IMR-90 (cell line): ENCODE measurements at regions not wholly inside any gene's neighbourhood (a gene's known extent, or its start where the extent isn't known, plus 50 kb on each side); places are given as distances from the start of the nearest gene placed in this dataset.

ENCODE experiments used
- ATAC-seq: fragments of 200-7000 bp; cut with Tn5 transposase; 2 replicates; pipeline ENCODE4 v1.9.1; 2020; ENCODE audit warnings: low read depth, mild to moderate bottlenecking, moderate library complexity
- BruUV-seq: library from RNA; stranded (reverse); fragments of 400-500 nt; replicated peaks from 2 replicates; lab custom pipeline; 2021; lab: Mats Ljungman, UMichigan
- CTCF ChIA-PET: fragments of 300-600 bp; formaldehyde crosslinking; extraction: SDS; loops from one replicate; lab custom pipeline; 2021; ENCODE audit warnings: antibody characterized with exemption; lab: Yijun Ruan, JAX
- POLR2A ChIA-PET: fragments of 300-600 bp; sonication (Branson Sonifier 250); formaldehyde crosslinking; loops from one replicate; lab custom pipeline; 2022; ENCODE audit warnings: antibody characterized with exemption; ENCODE audit not compliant: unreplicated experiment; lab: Charles Lee
- DNase-seq: peaks from one replicate; pipeline ENCODE4 v3.0.0; 2013
- H2AFZ ChIP-seq: replicated peaks from 2 replicates; pipeline ENCODE3; 2013; ENCODE audit warnings: low read length, mild to moderate bottlenecking; ENCODE audit not compliant: poor library complexity
- H2AK5ac ChIP-seq: 2 replicates; pipeline ENCODE4 v1.6.1; 2013; ENCODE audit warnings: low read depth, low read length, inconsistent platforms
- H2AK9ac ChIP-seq: replicated peaks from 2 replicates; pipeline ENCODE3; 2013; ENCODE audit warnings: mild to moderate bottlenecking, low read depth, low read length, moderate library complexity; ENCODE audit not compliant: poor library complexity
- H2BK120ac ChIP-seq: 2 replicates; pipeline ENCODE4 v1.6.1; 2013; ENCODE audit warnings: low read depth, low read length, inconsistent platforms
- H2BK15ac ChIP-seq: 3 replicates; pipeline ENCODE4 v1.6.1; 2013; ENCODE audit warnings: low read depth, low read length, inconsistent platforms
- H2BK20ac ChIP-seq: 2 replicates; pipeline ENCODE4 v1.6.1; 2013; ENCODE audit warnings: low read depth, mild to moderate bottlenecking, inconsistent platforms, low read length, moderate library complexity
- H2BK5ac ChIP-seq: 2 replicates; pipeline ENCODE4 v1.6.1; 2013; ENCODE audit warnings: mild to moderate bottlenecking, low read depth, low read length, inconsistent platforms; ENCODE audit not compliant: poor library complexity, severe bottlenecking
- H3K14ac ChIP-seq: replicated peaks from 2 replicates; pipeline ENCODE4 v1.6.1; 2013; ENCODE audit warnings: low read depth, low read length, inconsistent platforms
- H3K18ac ChIP-seq: 2 replicates; pipeline ENCODE4 v1.6.1; 2013; ENCODE audit warnings: low read depth, low read length, control low read depth
- H3K23ac ChIP-seq: 2 replicates; pipeline ENCODE4 v1.6.1; 2013; ENCODE audit warnings: low read depth, low read length, inconsistent platforms
- H3K27ac ChIP-seq: 2 replicates; pipeline ENCODE4 v1.5.1; 2013; ENCODE audit warnings: mild to moderate bottlenecking, control low read depth, low read length; ENCODE audit not compliant: insufficient read depth
- H3K27me3 ChIP-seq: 2 replicates; pipeline ENCODE4 v1.6.1; 2013; ENCODE audit warnings: low read length; ENCODE audit not compliant: control insufficient read depth, insufficient read depth
- H3K36me3 ChIP-seq: 2 replicates; pipeline ENCODE4 v1.6.1; 2013; ENCODE audit warnings: low read length, mixed read lengths; ENCODE audit not compliant: control insufficient read depth, insufficient read depth
- H3K4ac ChIP-seq: 2 replicates; pipeline ENCODE4 v1.6.1; 2013; ENCODE audit warnings: low read depth, low read length, inconsistent platforms
- H3K4me1 ChIP-seq: 2 replicates; pipeline ENCODE4 v1.6.1; 2013; ENCODE audit warnings: low read length, mixed read lengths; ENCODE audit not compliant: control insufficient read depth, insufficient read depth
- H3K4me2 ChIP-seq: 2 replicates; pipeline ENCODE4 v1.6.1; 2013; ENCODE audit warnings: low read depth, mild to moderate bottlenecking, control low read depth, low read length, moderate library complexity
- H3K4me3 ChIP-seq: 2 replicates; pipeline ENCODE4 v1.5.1; 2013; ENCODE audit warnings: low read depth, mild to moderate bottlenecking, control low read depth, low read length, moderate library complexity; ENCODE audit not compliant: insufficient read depth
- H3K56ac ChIP-seq: 2 replicates; pipeline ENCODE4 v1.6.1; 2013; ENCODE audit warnings: low read length, inconsistent platforms; ENCODE audit not compliant: insufficient read depth; ENCODE audit errors: extremely low read depth
- H3K79me1 ChIP-seq, 2 experiments: 2 replicates each; pipeline ENCODE4 v1.6.1; 2013; ENCODE audit warnings: low read length in 2 of 2, inconsistent platforms in 1 of 2, low read depth in 1 of 2
- H3K9ac ChIP-seq: 2 replicates; pipeline ENCODE4 v1.6.1; 2013; ENCODE audit warnings: low read depth, low read length, control low read depth
- H3K9me1 ChIP-seq: 2 replicates; pipeline ENCODE4 v1.6.1; 2013; ENCODE audit warnings: low read length, inconsistent platforms; ENCODE audit not compliant: insufficient read depth
- H3K9me3 ChIP-seq: 2 replicates; pipeline ENCODE4 v1.6.1; 2013; ENCODE audit warnings: low read length; ENCODE audit not compliant: control insufficient read depth, insufficient read depth
- H4K20me1 ChIP-seq: 2 replicates; pipeline ENCODE4 v1.6.1; 2013; ENCODE audit warnings: low read length, inconsistent platforms; ENCODE audit not compliant: insufficient read depth
- H4K5ac ChIP-seq: 2 replicates; pipeline ENCODE4 v1.6.1; 2013; ENCODE audit warnings: mild to moderate bottlenecking, low read depth, low read length, control low read depth
- H4K8ac ChIP-seq, 2 experiments: 2 replicates each; pipeline ENCODE4 v1.6.1; 2013; ENCODE audit warnings: low read depth in 2 of 2, low read length in 2 of 2, control low read depth in 1 of 2, inconsistent platforms in 1 of 2
- H4K91ac ChIP-seq: 2 replicates; pipeline ENCODE4 v1.6.1; 2013; ENCODE audit warnings: low read depth, low read length, inconsistent platforms; ENCODE audit not compliant: insufficient read depth
- CHD1 ChIP-seq: IDR thresholded peaks from 2 replicates; pipeline ENCODE4 v1.6.1; 2012; ENCODE audit warnings: low read depth, low read length, improper control_type of control experiment
- FOS ChIP-seq: fragments of 150-350 bp; IDR thresholded peaks from 2 replicates; pipeline ENCODE4 v1.6.1; 2016; ENCODE audit warnings: low read depth, low read length
- MXI1 ChIP-seq: IDR thresholded peaks from 2 replicates; pipeline ENCODE4 v1.6.1; 2012; ENCODE audit warnings: low read depth, mild to moderate bottlenecking, low read length, moderate library complexity, borderline replicate concordance
- POLR2A ChIP-seq: IDR thresholded peaks from 2 replicates; pipeline ENCODE4 v1.6.1; 2012; ENCODE audit warnings: mild to moderate bottlenecking, low read depth, low read length
- RAD21 ChIP-seq: IDR thresholded peaks from 2 replicates; pipeline ENCODE4 v1.6.1; 2012; ENCODE audit warnings: low read length, improper control_type of control experiment
- RFX5 ChIP-seq: IDR thresholded peaks from 2 replicates; pipeline ENCODE4 v1.8.0; 2012; ENCODE audit warnings: low read depth, mild to moderate bottlenecking, low read length, moderate library complexity
- WGBS, 2 experiments: methylation state at CpG; one replicate each; pipeline versions ENCODE4 v1.1.5 to v1.1.7; 2013; ENCODE audit warnings: missing lambda C conversion rate in 2 of 2; ENCODE audit not compliant: insufficient read length in 1 of 2; ENCODE audit errors: extremely low coverage in 2 of 2; 5-methylcytosine and 5-hydroxymethylcytosine counted together
- dilution Hi-C: fragments of 300-500 bp; cut with HindIII; formaldehyde crosslinking; loops from one replicate; pipeline ENCODE4 v1.14.3; 2018; ENCODE audit warnings: low sequenced_read_pairs; ENCODE audit not compliant: unreplicated experiment
- in situ Hi-C: fragments of 300-500 bp; cut with MboI; formaldehyde crosslinking; loops from 3 replicates; pipeline ENCODE4 v1.14.3; 2019; ENCODE audit warnings: low sequenced_read_pairs, inconsistent platforms, mixed read lengths
- intact Hi-C: fragments of 100-400 bp; cut with micrococcal nuclease; formaldehyde crosslinking; loops from 2 replicates; pipeline ENCODE4 v1.10.0; 2022
- TF ChIP-seq, protein P1 (sequence below): fragments of 150-350 bp; IDR thresholded peaks from 2 replicates; pipeline ENCODE4 v1.6.1; 2016; ENCODE audit warnings: low read depth, mild to moderate bottlenecking, low read length, moderate library complexity, borderline replicate concordance

DNA sequence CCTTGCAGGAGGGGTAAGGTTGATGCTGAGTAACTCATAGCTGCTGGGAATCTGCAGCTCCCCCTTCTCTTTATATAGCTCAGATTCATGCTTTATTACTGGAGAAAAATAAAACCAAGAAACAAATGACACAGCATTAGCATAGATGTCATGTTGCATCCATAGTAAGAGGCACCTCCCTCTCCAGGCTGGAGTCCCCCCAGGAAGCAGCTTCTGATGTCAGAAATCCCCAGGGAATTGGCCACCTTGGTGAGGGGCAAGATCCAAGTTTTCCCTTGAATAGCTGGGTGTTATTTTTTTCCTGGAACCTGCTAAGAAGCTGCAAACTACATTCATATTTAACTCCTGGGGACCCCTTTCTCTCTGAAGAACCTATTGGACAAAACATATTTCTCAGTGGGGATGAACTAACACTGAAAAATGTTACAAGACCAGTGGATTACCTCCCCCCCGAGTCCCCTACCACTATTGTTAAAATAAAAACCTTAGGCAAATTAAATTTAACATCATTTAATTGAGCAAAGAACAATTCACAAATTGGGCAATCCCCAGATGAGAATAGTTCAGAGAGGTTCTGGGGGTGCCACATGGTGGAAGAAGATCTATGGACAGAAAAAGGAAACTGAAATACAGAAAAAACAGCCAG is 163.7 kb upstream of the NAMPT start:
- no peak overlapping the region for H3K18ac ChIP-seq
- ChIA-PET POLR2A (no interaction called here), CTCF (interaction anchor here (1.1 kb wide), 1 partner anchor 272 kb away, joined by 4 read pairs; no protein-coding TSS in a partner anchor)
- no peak overlapping the region for H3K4me2 ChIP-seq
- BruUV-seq = no TSS peak
- no peak overlapping the region for H2AFZ ChIP-seq
- no peaks in the 10 kb centered on the region for H3K9me1 ChIP-seq
- no peaks in the 10 kb centered on the region for H3K36me3 ChIP-seq
- intact Hi-C loops (no loop called here), dilution Hi-C loops (no loop called here), in situ Hi-C loops (no loop called here)
- no peak overlapping the region for H2BK20ac ChIP-seq
- ATAC-seq (no peak), DNase-seq (no peak)
- H2AK9ac ChIP-seq = no peak overlapping the region
- no CpG with 5 or more reads among the region's 1 CpG for WGBS, 2 experiments
- H3K4me1 ChIP-seq = no peaks in the 10 kb centered on the region; the same call in 1 of the 2 replicates
- no peak overlapping the region for H2AK5ac ChIP-seq
- H3K27me3 ChIP-seq = no peaks in the 10 kb centered on the region
- no peak overlapping the region for H3K14ac ChIP-seq
- no peak overlapping the region for H4K91ac ChIP-seq
- TF ChIP-seq CHD1 (no peak), RFX5 (no peak), POLR2A (no peak), RAD21 (no peak), FOS (no peak), MXI1 (no peak)
- TF ChIP-seq, protein P1, sequence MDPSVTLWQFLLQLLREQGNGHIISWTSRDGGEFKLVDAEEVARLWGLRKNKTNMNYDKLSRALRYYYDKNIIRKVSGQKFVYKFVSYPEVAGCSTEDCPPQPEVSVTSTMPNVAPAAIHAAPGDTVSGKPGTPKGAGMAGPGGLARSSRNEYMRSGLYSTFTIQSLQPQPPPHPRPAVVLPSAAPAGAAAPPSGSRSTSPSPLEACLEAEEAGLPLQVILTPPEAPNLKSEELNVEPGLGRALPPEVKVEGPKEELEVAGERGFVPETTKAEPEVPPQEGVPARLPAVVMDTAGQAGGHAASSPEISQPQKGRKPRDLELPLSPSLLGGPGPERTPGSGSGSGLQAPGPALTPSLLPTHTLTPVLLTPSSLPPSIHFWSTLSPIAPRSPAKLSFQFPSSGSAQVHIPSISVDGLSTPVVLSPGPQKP = no peak
- no peak overlapping the region for H3K56ac ChIP-seq
- no peak overlapping the region for H2BK120ac ChIP-seq
- no peak overlapping the region for H4K5ac ChIP-seq
- no peaks in the 10 kb centered on the region for H3K9me3 ChIP-seq
- no peaks in the 10 kb centered on the region for H4K20me1 ChIP-seq
- no peak overlapping the region for H3K23ac ChIP-seq
- no peak overlapping the region for H3K4ac ChIP-seq
- H3K27ac ChIP-seq = no peak overlapping the region
- H3K4me3 ChIP-seq = no peak overlapping the region
- no peak overlapping the region for H4K8ac ChIP-seq
- H3K9ac ChIP-seq = no peak overlapping the region
- no peak overlapping the region for H2BK5ac ChIP-seq
- H3K79me1 ChIP-seq = no peaks in the 10 kb centered on the region
- H2BK15ac ChIP-seq = no peak overlapping the region
